ENCODE measurements at regions not wholly inside any gene's neighbourhood (a gene's known extent, or its start where the extent isn't known, plus 50 kb on each side); places are given as distances from the start of the nearest gene placed in this dataset.

DNA sequence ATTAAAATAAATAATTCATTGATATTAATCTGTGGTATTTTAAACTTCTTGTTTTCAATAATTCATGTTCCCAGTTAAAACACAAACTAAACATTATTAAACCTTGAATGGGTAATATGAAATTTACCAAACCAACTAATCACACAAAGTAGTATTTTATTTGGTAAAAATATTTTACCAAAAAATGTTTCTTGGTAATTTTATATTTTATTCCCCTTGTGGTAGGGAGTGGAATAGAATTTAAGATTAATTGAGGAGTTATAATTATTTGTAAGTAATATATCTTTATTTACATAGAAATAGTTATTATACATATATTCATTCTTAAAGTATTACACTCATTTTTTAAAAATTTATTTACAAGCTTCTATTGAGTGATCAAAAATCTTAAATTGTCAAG is 1350.9 kb downstream of the OTOL1 start:
- Histone ChIP-seq H2AFZ (ENCODE audit: low read length) (no peak overlapping the region), H3K27me3 (ENCODE audit: control insufficient read depth, insufficient read depth, low read length) (no peaks in the 10 kb centered on the region), H3K36me3 (ENCODE audit: control insufficient read depth, insufficient read depth, low read length) (no peaks in the 10 kb centered on the region), H3K4me1 (ENCODE audit: control insufficient read depth, extremely low read depth, insufficient read depth, low read length) (no peaks in the 10 kb centered on the region), H3K4me3 (replicated peaks in 1 of 4; ENCODE audit: control extremely low read depth in 1 of 4, insufficient read depth in 1 of 4, low read depth in 3 of 4, low read length in 4 of 4) (no peak overlapping the region), H3K9me3 (ENCODE audit: control insufficient read depth, insufficient read depth, low read depth, low read length) (no peaks in the 10 kb centered on the region), H3K27ac (ENCODE audit: insufficient read depth, low read length) (no peak overlapping the region), H4K20me1 (ENCODE audit: control insufficient read depth, extremely low read depth, insufficient read depth, low read length) (no peaks in the 10 kb centered on the region), H3K4me2 (ENCODE audit: extremely low read depth, insufficient read depth, low read length) (no peak overlapping the region), H3K9ac (ENCODE audit: insufficient read depth, low read length) (no peak overlapping the region), H3K79me2 (ENCODE audit: control insufficient read depth, insufficient read depth, low read length) (no peaks in the 10 kb centered on the region)
- TF ChIP-seq CTCF (conservative IDR thresholded peaks at IDR 0.05 in 1 of 2, IDR thresholded peaks at IDR 0.05 in 1 of 2; ENCODE audit: low read depth in 1 of 2, low read length in 2 of 2) (no peak), EZH2 (IDR thresholded peaks at IDR 0.05; ENCODE audit: low read length, missing control alignments) (no peak)
- DNase-seq (ENCODE audit: low read depth in 2 of 2) = no peak

DNA sequence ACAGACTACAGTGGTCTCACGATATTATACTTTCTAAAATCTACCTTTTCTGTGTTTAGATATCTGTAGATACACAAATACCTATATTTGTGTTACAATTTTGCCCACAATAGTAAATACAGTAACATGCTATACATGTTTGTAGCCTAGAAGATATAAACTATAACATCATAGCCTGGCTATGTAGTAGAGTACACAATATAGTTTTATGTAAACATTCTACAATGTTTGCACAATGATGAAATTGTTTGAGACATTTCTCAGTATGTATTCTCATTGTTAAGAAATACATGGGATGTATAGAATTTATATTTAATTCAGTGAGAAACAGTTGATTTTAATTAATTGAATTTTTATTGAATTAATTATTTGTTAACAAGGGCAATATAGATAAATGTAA is 1367.0 kb downstream of the OTOL1 start:
- DNase-seq (ENCODE audit: low read depth in 2 of 2) = peak in 1 of 2 donors; percentile 0
- no peak overlapping the region for H3K4me3 ChIP-seq (replicated peaks in 1 of 4; ENCODE audit: control extremely low read depth in 1 of 4, insufficient read depth in 1 of 4, low read depth in 3 of 4, low read length in 4 of 4)
- H2AFZ ChIP-seq (ENCODE audit: low read length) = no peak overlapping the region

DNA sequence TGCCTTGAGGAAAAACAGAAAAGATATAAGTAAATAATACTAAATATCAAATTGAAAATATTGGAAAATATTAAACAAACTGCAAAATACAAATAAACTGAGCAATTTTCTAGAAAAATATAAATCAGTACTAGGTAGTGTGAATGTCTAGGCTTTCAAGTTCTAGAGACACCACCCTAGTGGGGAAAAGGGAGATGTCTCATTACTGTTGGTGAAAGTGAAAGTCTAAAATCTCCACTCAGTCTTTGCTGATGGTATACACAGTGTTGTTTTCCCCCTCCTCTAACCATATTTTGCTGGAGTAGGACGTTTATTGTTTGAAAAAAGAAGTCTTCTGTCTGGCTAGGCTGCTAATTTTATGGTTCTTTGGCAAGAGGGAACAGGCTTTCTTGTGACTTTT is 1368.9 kb downstream of the OTOL1 start:
- Histone ChIP-seq H3K9ac (ENCODE audit: insufficient read depth, low read length) (no peak overlapping the region), H3K4me2 (ENCODE audit: extremely low read depth, insufficient read depth, low read length) (no peak overlapping the region)

More for the DNA sequence above, 1367.0 kb downstream of the OTOL1 start:
- H3K9ac ChIP-seq (ENCODE audit: insufficient read depth, low read length) = no peak overlapping the region
- H4K20me1 ChIP-seq (ENCODE audit: control insufficient read depth, extremely low read depth, insufficient read depth, low read length) = no peaks in the 10 kb centered on the region
- no peaks in the 10 kb centered on the region for H3K79me2 ChIP-seq (ENCODE audit: control insufficient read depth, insufficient read depth, low read length)
- H3K4me1 ChIP-seq (ENCODE audit: control insufficient read depth, extremely low read depth, insufficient read depth, low read length) = no peaks in the 10 kb centered on the region
- no peak overlapping the region for H3K4me2 ChIP-seq (ENCODE audit: extremely low read depth, insufficient read depth, low read length)
- no peaks in the 10 kb centered on the region for H3K9me3 ChIP-seq (ENCODE audit: control insufficient read depth, insufficient read depth, low read depth, low read length)
- H3K36me3 ChIP-seq (ENCODE audit: control insufficient read depth, insufficient read depth, low read length) = no peaks in the 10 kb centered on the region
- no peak overlapping the region for H3K27ac ChIP-seq (ENCODE audit: insufficient read depth, low read length)
- no peaks in the 10 kb centered on the region for H3K27me3 ChIP-seq (ENCODE audit: control insufficient read depth, insufficient read depth, low read length)
- TF ChIP-seq CTCF (conservative IDR thresholded peaks at IDR 0.05 in 1 of 2, IDR thresholded peaks at IDR 0.05 in 1 of 2; ENCODE audit: low read depth in 1 of 2, low read length in 2 of 2) = no peak
- no peak for TF ChIP-seq EZH2 (IDR thresholded peaks at IDR 0.05; ENCODE audit: low read length, missing control alignments)

More for the DNA sequence above, 1368.9 kb downstream of the OTOL1 start:
- H3K79me2 ChIP-seq (ENCODE audit: control insufficient read depth, insufficient read depth, low read length) = no peaks in the 10 kb centered on the region
- no peak overlapping the region for H2AFZ ChIP-seq (ENCODE audit: low read length)
- peak in 1 of 2 donors; percentile 0 for DNase-seq (ENCODE audit: low read depth in 2 of 2)
- no peak overlapping the region for H3K4me3 ChIP-seq (replicated peaks in 1 of 4; ENCODE audit: control extremely low read depth in 1 of 4, insufficient read depth in 1 of 4, low read depth in 3 of 4, low read length in 4 of 4)
- H3K27me3 ChIP-seq (ENCODE audit: control insufficient read depth, insufficient read depth, low read length) = no peaks in the 10 kb centered on the region
- no peaks in the 10 kb centered on the region for H4K20me1 ChIP-seq (ENCODE audit: control insufficient read depth, extremely low read depth, insufficient read depth, low read length)
- H3K4me1 ChIP-seq (ENCODE audit: control insufficient read depth, extremely low read depth, insufficient read depth, low read length) = no peaks in the 10 kb centered on the region
- no peak overlapping the region for H3K27ac ChIP-seq (ENCODE audit: insufficient read depth, low read length)
- TF ChIP-seq EZH2 (IDR thresholded peaks at IDR 0.05; ENCODE audit: low read length, missing control alignments) = no peak
- TF ChIP-seq CTCF (conservative IDR thresholded peaks at IDR 0.05 in 1 of 2, IDR thresholded peaks at IDR 0.05 in 1 of 2; ENCODE audit: low read depth in 1 of 2, low read length in 2 of 2) = no peak
- H3K36me3 ChIP-seq (ENCODE audit: control insufficient read depth, insufficient read depth, low read length) = no peaks in the 10 kb centered on the region
- H3K9me3 ChIP-seq (ENCODE audit: control insufficient read depth, insufficient read depth, low read depth, low read length) = no peaks in the 10 kb centered on the region
